Activated CD8-positive, alpha-beta T cell treated with anti-CD3 and anti-CD28 coated beads for 36 hours (primary cell): ENCODE measurements at regions not wholly inside any gene's neighbourhood (a gene's known extent, or its start where the extent isn't known, plus 50 kb on each side); places are given as distances from the start of the nearest gene placed in this dataset.
"Not testable (repeated sequence)": the region's sequence is repeated elsewhere in the genome, so short reads cannot be mapped to it uniquely, and the experiment has no call there.

Source experiments
- ATAC-seq: fragments of 200-7000 bp; cut with Tn5 transposase; one replicate; pipeline ENCODE4 v1.10.0; 2021; ENCODE audit warnings: mild to moderate bottlenecking, moderate library complexity
- CTCF ChIA-PET: fragments of 350-600 bp; sonication (Branson Sonifier 250); formaldehyde crosslinking; loops from one replicate; lab custom pipeline; 2021; ENCODE audit warnings: antibody characterized with exemption; lab: Charles Lee
- POLR2A ChIA-PET: fragments of 350-600 bp; sonication (Branson Sonifier 250); formaldehyde crosslinking; loops from one replicate; lab custom pipeline; 2021; ENCODE audit warnings: antibody characterized with exemption; lab: Charles Lee
- DNase-seq: peaks from one replicate; pipeline ENCODE4 v3.0.0-alpha.2; 2020
- H3K27ac Mint-ChIP-seq: one replicate; pipeline ENCODE4 v1.8.0; 2021; ENCODE audit warnings: mild to moderate bottlenecking, mixed read lengths
- H3K27me3 Mint-ChIP-seq: one replicate; pipeline ENCODE4 v1.8.0; 2021; ENCODE audit warnings: mixed read lengths
- H3K36me3 Mint-ChIP-seq: one replicate; pipeline ENCODE4 v1.8.0; 2021; ENCODE audit warnings: low read depth, mixed read lengths
- H3K4me1 Mint-ChIP-seq: one replicate; pipeline ENCODE4 v1.8.0; 2021; ENCODE audit warnings: low read depth, mixed read lengths
- H3K4me3 Mint-ChIP-seq: one replicate; pipeline ENCODE4 v1.8.0; 2021; ENCODE audit warnings: mild to moderate bottlenecking, moderate library complexity, mixed read lengths
- H3K9me3 Mint-ChIP-seq: one replicate; pipeline ENCODE4 v1.8.0; 2021; ENCODE audit warnings: mixed read lengths
- intact Hi-C: fragments of 100-400 bp; cut with micrococcal nuclease; formaldehyde crosslinking; loops from one replicate; pipeline ENCODE4 v1.10.0; 2022
- TF ChIP-seq, protein P1 (sequence below): fragments of 200-600 bp; IDR thresholded peaks from one replicate; pipeline ENCODE4 v1.8.0; 2022; ENCODE audit warnings: antibody characterized with exemption, mild to moderate bottlenecking

DNA sequence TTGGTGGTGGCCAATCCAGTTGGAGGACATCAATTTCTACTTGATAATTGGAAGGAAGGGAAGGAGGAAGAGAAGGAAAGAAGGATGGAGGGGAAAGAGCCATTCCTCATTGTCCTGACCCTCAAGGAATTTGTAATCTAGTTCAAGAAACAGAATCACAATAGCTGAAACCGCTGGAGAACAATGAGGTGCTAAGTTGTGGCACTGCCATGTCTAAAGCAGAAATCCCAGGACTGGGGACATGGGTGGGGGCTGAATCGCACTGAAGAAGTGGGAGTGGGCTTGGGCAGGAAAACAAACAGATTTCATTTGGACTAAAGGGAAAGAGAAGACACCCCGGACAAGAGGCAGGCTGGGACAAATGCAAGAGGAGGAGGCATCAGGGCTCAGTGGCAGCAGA is 183.6 kb downstream of the UACA start:
- DNase-seq: no peak
- peaks cover 7% of the 10 kb centered on the region for H3K27me3 Mint-ChIP-seq
- ChIA-PET CTCF (interaction anchor here (1.3 to 1.5 kb wide), 2 partner anchors 11 to 14 kb away, joined by 3 read pairs; no protein-coding TSS in a partner anchor), POLR2A (no interaction called here)
- H3K36me3 Mint-ChIP-seq: no peaks in the 10 kb centered on the region
- H3K9me3 Mint-ChIP-seq: no peaks in the 10 kb centered on the region
- peaks cover 8% of the 10 kb centered on the region for H3K4me1 Mint-ChIP-seq
- H3K27ac Mint-ChIP-seq: no peak overlapping the region
- TF ChIP-seq, protein P1, sequence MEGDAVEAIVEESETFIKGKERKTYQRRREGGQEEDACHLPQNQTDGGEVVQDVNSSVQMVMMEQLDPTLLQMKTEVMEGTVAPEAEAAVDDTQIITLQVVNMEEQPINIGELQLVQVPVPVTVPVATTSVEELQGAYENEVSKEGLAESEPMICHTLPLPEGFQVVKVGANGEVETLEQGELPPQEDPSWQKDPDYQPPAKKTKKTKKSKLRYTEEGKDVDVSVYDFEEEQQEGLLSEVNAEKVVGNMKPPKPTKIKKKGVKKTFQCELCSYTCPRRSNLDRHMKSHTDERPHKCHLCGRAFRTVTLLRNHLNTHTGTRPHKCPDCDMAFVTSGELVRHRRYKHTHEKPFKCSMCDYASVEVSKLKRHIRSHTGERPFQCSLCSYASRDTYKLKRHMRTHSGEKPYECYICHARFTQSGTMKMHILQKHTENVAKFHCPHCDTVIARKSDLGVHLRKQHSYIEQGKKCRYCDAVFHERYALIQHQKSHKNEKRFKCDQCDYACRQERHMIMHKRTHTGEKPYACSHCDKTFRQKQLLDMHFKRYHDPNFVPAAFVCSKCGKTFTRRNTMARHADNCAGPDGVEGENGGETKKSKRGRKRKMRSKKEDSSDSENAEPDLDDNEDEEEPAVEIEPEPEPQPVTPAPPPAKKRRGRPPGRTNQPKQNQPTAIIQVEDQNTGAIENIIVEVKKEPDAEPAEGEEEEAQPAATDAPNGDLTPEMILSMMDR: no peak
- ATAC-seq: no peak
- intact Hi-C loops: no loop called here
- H3K4me3 Mint-ChIP-seq: no peak overlapping the region

DNA sequence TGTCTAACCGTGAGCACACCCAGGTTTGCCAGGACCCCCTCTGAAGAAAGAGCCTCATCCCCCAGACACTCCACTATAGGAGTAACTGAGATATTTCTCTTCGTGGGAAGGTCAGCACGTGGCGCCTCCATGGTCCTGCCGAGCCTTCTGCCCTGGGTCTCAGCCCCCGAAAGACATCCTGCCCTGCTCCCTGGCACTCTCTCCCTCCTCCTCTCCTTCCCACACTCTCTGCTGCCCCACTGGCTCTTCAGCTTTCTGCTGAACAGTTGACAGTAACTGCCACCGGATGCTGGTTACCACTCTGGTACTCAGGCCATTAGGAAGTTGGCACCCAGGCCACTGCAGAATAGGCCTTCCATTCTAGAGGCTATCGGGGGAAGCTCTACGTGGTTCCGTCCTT is 185.2 kb downstream of the UACA start:
- CTCF ChIA-PET: interaction anchor here (0.6 to 1.6 kb wide), 2 partner anchors 111 to 147 kb away, joined by 3 to 6 read pairs; no protein-coding TSS in a partner anchor
- intact Hi-C loops: no loop called here
- POLR2A ChIA-PET: no interaction called here
- Mint-ChIP-seq H3K4me3 (no peak overlapping the region), H3K27me3 (no peaks in the 10 kb centered on the region), H3K4me1 (peaks cover 6% of the 10 kb centered on the region), H3K9me3 (peaks cover 5% of the 10 kb centered on the region), H3K36me3 (no peaks in the 10 kb centered on the region), H3K27ac (no peak overlapping the region)
- DNase-seq: no peak
- no peak for ATAC-seq
- TF ChIP-seq, protein P1: no peak

DNA sequence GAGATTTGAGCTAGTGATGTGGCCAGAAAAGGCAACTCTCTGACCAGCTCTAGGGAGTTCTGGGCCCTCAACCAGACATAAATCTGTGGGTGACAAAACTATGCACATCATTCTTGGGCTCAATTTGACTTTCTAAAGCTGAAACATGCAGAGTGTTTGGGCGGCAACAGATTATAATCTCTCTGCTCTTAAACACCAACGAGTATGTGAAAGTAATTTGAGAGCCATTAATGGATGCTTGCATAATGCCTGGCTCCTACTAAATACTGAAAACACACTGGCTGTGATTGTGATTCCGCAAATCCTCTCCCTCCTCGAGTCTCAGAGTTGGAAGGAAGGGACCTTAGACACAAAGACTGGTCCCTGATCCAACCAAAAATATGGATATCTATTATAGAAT is 186.7 kb downstream of the UACA start:
- Mint-ChIP-seq H3K4me3 (no peak overlapping the region), H3K36me3 (no peaks in the 10 kb centered on the region), H3K9me3 (peaks cover 5% of the 10 kb centered on the region), H3K27me3 (no peaks in the 10 kb centered on the region), H3K27ac (no peak overlapping the region), H3K4me1 (peaks cover 6% of the 10 kb centered on the region)
- POLR2A ChIA-PET: no interaction called here
- DNase-seq (no peak), ATAC-seq (no peak)
- CTCF ChIA-PET: interaction anchor here (1.8 kb wide), 1 partner anchor 9 kb away, joined by 11 read pairs; no protein-coding TSS in a partner anchor
- TF ChIP-seq, protein P1: no peak
- intact Hi-C loops: no loop called here

DNA sequence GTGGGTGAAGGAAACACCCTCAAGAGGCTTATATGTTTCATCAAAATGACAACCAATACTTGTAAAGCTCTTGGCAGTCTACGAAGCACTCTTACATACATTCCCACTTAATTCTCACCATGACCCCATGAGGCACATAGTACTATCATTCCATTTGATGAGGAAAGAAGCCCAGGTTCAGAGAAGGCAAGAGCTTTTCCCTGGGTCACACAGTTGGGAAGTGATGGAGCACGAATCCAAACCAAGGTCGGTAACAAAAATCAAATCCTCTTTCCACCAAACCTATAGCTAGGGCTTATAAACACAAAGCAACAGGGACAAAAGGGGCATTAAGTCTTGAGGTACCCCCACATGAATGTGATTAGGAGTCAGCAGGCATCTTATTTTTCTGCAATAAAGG is 187.1 kb downstream of the UACA start:
- Mint-ChIP-seq H3K36me3 (no peaks in the 10 kb centered on the region), H3K27ac (no peak overlapping the region), H3K9me3 (peaks cover 5% of the 10 kb centered on the region), H3K4me3 (no peak overlapping the region), H3K4me1 (peaks cover 6% of the 10 kb centered on the region), H3K27me3 (no peaks in the 10 kb centered on the region)
- POLR2A ChIA-PET: no interaction called here
- CTCF ChIA-PET: interaction anchor here (1.8 kb wide), 1 partner anchor 9 kb away, joined by 11 read pairs; no protein-coding TSS in a partner anchor
- TF ChIP-seq, protein P1: no peak
- ATAC-seq (no peak), DNase-seq (no peak)
- intact Hi-C loops: no loop called here

DNA sequence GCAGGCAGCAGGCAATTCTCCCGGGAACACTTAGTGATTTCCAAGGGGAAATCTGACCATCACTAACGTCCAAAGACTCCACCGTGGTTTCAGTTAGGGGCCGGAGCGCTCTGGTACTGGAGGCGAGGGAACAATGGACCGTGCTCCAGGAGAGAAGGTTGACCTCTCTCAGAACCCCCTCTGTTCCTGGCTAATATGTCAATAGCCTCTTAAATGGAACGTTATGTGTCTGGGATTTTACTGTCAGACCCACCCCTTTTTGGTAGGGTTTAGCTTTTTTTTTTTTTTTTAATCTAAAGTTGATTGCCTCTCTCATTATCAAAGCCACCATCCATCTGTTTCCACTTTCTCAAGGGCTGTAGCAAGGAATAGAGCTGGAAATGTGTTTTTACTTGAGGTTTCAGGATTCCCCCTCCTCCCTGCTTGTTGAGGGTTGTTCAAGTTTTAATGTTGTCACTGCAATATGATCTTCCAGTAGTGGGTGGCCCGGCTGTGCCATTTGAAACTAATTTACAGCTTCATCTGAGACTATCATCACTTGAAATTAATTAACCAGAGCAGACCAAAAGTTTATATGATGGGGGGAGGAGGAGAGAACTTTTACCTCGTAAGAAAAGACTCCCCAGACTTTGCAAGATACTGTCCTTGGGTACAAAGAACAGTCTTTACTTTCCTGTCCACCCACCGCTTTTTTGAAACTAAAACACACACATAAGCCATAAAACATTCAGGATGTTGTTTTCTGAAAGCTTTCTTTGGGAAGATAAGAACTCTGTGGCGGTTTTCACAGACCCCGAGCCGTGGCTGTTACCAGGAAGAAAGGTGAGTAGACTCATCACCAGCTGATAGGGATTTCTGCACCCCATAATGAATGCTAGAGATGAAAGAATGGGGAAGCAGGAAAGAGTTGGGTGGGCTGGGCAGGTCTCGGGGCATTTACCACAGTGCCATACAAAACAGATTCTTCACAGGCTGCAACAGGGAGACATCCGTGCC is 187.8 kb downstream of the UACA start:
- DNase-seq (no peak), ATAC-seq (no peak)
- H3K9me3 Mint-ChIP-seq: peaks cover 5% of the 10 kb centered on the region
- H3K36me3 Mint-ChIP-seq: no peaks in the 10 kb centered on the region
- TF ChIP-seq, protein P1: no peak
- peaks cover 6% of the 10 kb centered on the region for H3K4me1 Mint-ChIP-seq
- no peak overlapping the region for H3K4me3 Mint-ChIP-seq
- ChIA-PET POLR2A (no interaction called here), CTCF (interaction anchor here (1.8 kb wide), 1 partner anchor 10 kb away, joined by 11 read pairs; no protein-coding TSS in a partner anchor)
- no peaks in the 10 kb centered on the region for H3K27me3 Mint-ChIP-seq
- intact Hi-C loops: no loop called here
- H3K27ac Mint-ChIP-seq: no peak overlapping the region

DNA sequence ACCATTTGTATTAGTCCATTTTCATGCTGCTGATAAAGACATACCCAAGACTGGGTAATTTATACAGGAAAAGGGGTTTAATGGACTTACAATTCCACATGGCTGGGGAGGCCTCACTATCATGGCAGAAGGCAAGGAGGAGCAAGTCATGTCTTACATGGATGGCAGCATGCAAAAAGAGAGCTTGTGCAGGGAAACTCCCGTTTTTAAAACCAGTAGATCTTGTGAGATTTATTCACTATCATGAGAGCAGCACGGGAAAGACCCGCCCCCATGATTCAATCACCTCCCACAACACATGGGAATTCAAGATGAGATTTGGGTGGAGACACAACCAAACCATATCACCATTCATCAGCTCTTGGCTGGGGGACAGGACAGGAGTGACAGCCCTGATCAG is 189.0 kb downstream of the UACA start:
- H3K27ac Mint-ChIP-seq, H3K4me3 Mint-ChIP-seq, intact Hi-C loops, DNase-seq, H3K36me3 Mint-ChIP-seq, H3K27me3 Mint-ChIP-seq, H3K9me3 Mint-ChIP-seq, ATAC-seq, POLR2A ChIA-PET: not testable (repeated sequence)
- peaks cover 12% of the 10 kb centered on the region for H3K4me1 Mint-ChIP-seq
- CTCF ChIA-PET: interaction anchor here (1.2 kb wide), 1 partner anchor 8 kb away, joined by 3 read pairs; no protein-coding TSS in a partner anchor
